ENCODE measurements at regions not wholly inside any gene's neighbourhood (a gene's known extent, or its start where the extent isn't known, plus 50 kb on each side); places are given as distances from the start of the nearest gene placed in this dataset.
A peak's percentile ranks its signal among the peaks of the same experiment; 100 is the strongest.

GRCh38 chr11:134558258-134558835, 146.3 kb upstream of the B3GAT1 start:
- H3K9me3 Mint-ChIP-seq = no peaks in the 10 kb centered on the region
- Histone ChIP-seq H3K9me3 (ENCODE audit: control insufficient read depth in 2 of 3, low read length in 3 of 3) (no peaks in the 10 kb centered on the region), H3K27ac (ENCODE audit: low read depth, low read length) (no peak overlapping the region), H3K4me3 (ENCODE audit: low read length) (no peak overlapping the region), H3K4me1 (ENCODE audit: control insufficient read depth in 2 of 2, insufficient read depth in 2 of 2, low read length in 2 of 2) (no peaks in the 10 kb centered on the region), H3K36me3 (ENCODE audit: control insufficient read depth in 2 of 3, insufficient read depth in 3 of 3, low read length in 3 of 3) (no peaks in the 10 kb centered on the region), H3K27me3 (ENCODE audit: control insufficient read depth in 2 of 2, insufficient read depth in 2 of 2, low read length in 2 of 2) (no peaks in the 10 kb centered on the region)
- no peak overlapping the region for H3K4me3 Mint-ChIP-seq
- intact Hi-C loops (cut with micrococcal nuclease) = no loop called here
- no peaks in the 10 kb centered on the region for H3K36me3 Mint-ChIP-seq
- ChIA-PET CTCF (no interaction called here), POLR2A (no interaction called here)
- no peaks in the 10 kb centered on the region for H3K4me1 Mint-ChIP-seq
- ATAC-seq (no peak), DNase-seq (peak in 1 of 9 donors; percentile 8)
- peaks cover 0 to 22% (median 10%) of the 10 kb centered on the region in 5 donors for H3K27me3 Mint-ChIP-seq
- no peak overlapping the region for H3K27ac Mint-ChIP-seq

- Mint-ChIP-seq H3K36me3 (no peaks in the 10 kb centered on the region), H3K4me1 (no peaks in the 10 kb centered on the region), H3K27me3 (peaks cover 0 to 26% (median 12%) of the 10 kb centered on the region in 5 donors), H3K9me3 (no peaks in the 10 kb centered on the region), H3K4me3 (no peak overlapping the region), H3K27ac (no peak overlapping the region)
- no peak for ATAC-seq
- Histone ChIP-seq H3K27ac (ENCODE audit: low read depth, low read length) (no peak overlapping the region), H3K27me3 (ENCODE audit: control insufficient read depth in 2 of 2, insufficient read depth in 2 of 2, low read length in 2 of 2) (no peaks in the 10 kb centered on the region), H3K4me3 (ENCODE audit: low read length) (no peak overlapping the region), H3K36me3 (ENCODE audit: control insufficient read depth in 2 of 3, insufficient read depth in 3 of 3, low read length in 3 of 3) (no peaks in the 10 kb centered on the region), H3K4me1 (ENCODE audit: control insufficient read depth in 2 of 2, insufficient read depth in 2 of 2, low read length in 2 of 2) (no peaks in the 10 kb centered on the region), H3K9me3 (ENCODE audit: control insufficient read depth in 2 of 3, low read length in 3 of 3) (no peaks in the 10 kb centered on the region)
- ChIA-PET POLR2A (no interaction called here), CTCF (no interaction called here)
- intact Hi-C loops (cut with micrococcal nuclease) = no loop called here
- no peak for DNase-seq
These were observed 145.7 kb upstream of the B3GAT1 start for GRCh38 chr11:134557571-134558257.

GRCh38 chr11:134556186-134556585, 144.1 kb upstream of the B3GAT1 start:
- Histone ChIP-seq H3K9me3 (ENCODE audit: control insufficient read depth in 2 of 3, low read length in 3 of 3) (no peaks in the 10 kb centered on the region), H3K4me3 (ENCODE audit: low read length) (no peak overlapping the region), H3K27ac (ENCODE audit: low read depth, low read length) (no peak overlapping the region), H3K36me3 (ENCODE audit: control insufficient read depth in 2 of 3, insufficient read depth in 3 of 3, low read length in 3 of 3) (no peaks in the 10 kb centered on the region), H3K4me1 (ENCODE audit: control insufficient read depth in 2 of 2, insufficient read depth in 2 of 2, low read length in 2 of 2) (no peaks in the 10 kb centered on the region), H3K27me3 (ENCODE audit: control insufficient read depth in 2 of 2, insufficient read depth in 2 of 2, low read length in 2 of 2) (no peaks in the 10 kb centered on the region)
- CTCF ChIA-PET = no interaction called here
- Mint-ChIP-seq H3K36me3 (no peaks in the 10 kb centered on the region), H3K27me3 (peaks cover 6 to 34% (median 17%) of the 10 kb centered on the region in 5 donors), H3K27ac (no peak overlapping the region), H3K9me3 (no peaks in the 10 kb centered on the region), H3K4me3 (no peak overlapping the region), H3K4me1 (no peaks in the 10 kb centered on the region)
- intact Hi-C loops (cut with micrococcal nuclease) = no loop called here
- ATAC-seq (no peak), DNase-seq (no peak)
- POLR2A ChIA-PET = no interaction called here

DNA sequence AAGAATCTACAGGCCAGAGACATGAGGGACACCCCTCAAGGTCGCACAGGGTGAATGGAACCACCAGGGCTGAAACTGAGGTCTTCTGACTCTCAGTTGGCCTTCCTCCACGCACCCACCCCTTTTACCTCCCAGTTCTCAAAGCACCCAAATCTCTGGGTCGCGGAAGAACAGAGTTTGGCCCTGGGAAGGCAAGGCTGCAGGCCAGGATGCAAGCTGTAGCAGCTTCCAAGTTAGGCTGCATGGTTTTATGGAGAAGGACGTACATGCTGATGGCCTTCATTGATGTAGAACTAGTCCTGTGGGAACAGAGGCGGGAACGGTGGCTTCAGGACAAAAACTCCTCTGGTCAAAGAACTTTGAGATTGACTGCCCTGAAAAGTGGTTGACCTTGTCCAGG, 143.5 kb upstream of the B3GAT1 start:
- DNase-seq = peak in 1 of 9 donors; percentile 4
- H3K9me3 Mint-ChIP-seq = peaks cover 0 to 2% (median 0%) of the 10 kb centered on the region in 11 donors

GRCh38 chr11:134554861-134555260, 142.8 kb upstream of the B3GAT1 start:
- no peak overlapping the region for H3K4me3 Mint-ChIP-seq
- DNase-seq (peak in 1 of 9 donors; percentile 7), ATAC-seq (no peak)
- Histone ChIP-seq H3K27ac (ENCODE audit: low read depth, low read length) (no peak overlapping the region), H3K27me3 (ENCODE audit: control insufficient read depth in 2 of 2, insufficient read depth in 2 of 2, low read length in 2 of 2) (no peaks in the 10 kb centered on the region), H3K4me1 (ENCODE audit: control insufficient read depth in 2 of 2, insufficient read depth in 2 of 2, low read length in 2 of 2) (no peaks in the 10 kb centered on the region), H3K36me3 (ENCODE audit: control insufficient read depth in 2 of 3, insufficient read depth in 3 of 3, low read length in 3 of 3) (no peaks in the 10 kb centered on the region), H3K4me3 (ENCODE audit: low read length) (no peak overlapping the region), H3K9me3 (ENCODE audit: control insufficient read depth in 2 of 3, low read length in 3 of 3) (no peaks in the 10 kb centered on the region)
- intact Hi-C loops (cut with micrococcal nuclease) = no loop called here
- ChIA-PET POLR2A (no interaction called here), CTCF (no interaction called here)
- H3K4me1 Mint-ChIP-seq = no peaks in the 10 kb centered on the region
- H3K27ac Mint-ChIP-seq = no peak overlapping the region
- H3K36me3 Mint-ChIP-seq = no peaks in the 10 kb centered on the region
- H3K9me3 Mint-ChIP-seq = peaks cover 0 to 4% (median 2%) of the 10 kb centered on the region in 11 donors
- H3K27me3 Mint-ChIP-seq = peaks cover 14 to 36% (median 26%) of the 10 kb centered on the region in 5 donors

More for the DNA sequence above, 143.5 kb upstream of the B3GAT1 start:
- H3K36me3 Mint-ChIP-seq = no peaks in the 10 kb centered on the region
- H3K27ac ChIP-seq (ENCODE audit: low read depth, low read length) = no peak overlapping the region
- POLR2A ChIA-PET = no interaction called here
- no peaks in the 10 kb centered on the region for H3K4me1 ChIP-seq (ENCODE audit: control insufficient read depth in 2 of 2, insufficient read depth in 2 of 2, low read length in 2 of 2)
- no peak overlapping the region for H3K4me3 ChIP-seq (ENCODE audit: low read length)
- H3K4me3 Mint-ChIP-seq = no peak overlapping the region
- intact Hi-C loops (cut with micrococcal nuclease) = no loop called here
- CTCF ChIA-PET = no interaction called here
- no peak overlapping the region for H3K27ac Mint-ChIP-seq
- ATAC-seq = no peak
- H3K27me3 ChIP-seq (ENCODE audit: control insufficient read depth in 2 of 2, insufficient read depth in 2 of 2, low read length in 2 of 2) = no peaks in the 10 kb centered on the region
- peaks cover 11 to 36% (median 23%) of the 10 kb centered on the region in 5 donors for H3K27me3 Mint-ChIP-seq
- no peaks in the 10 kb centered on the region for H3K4me1 Mint-ChIP-seq
- no peaks in the 10 kb centered on the region for H3K9me3 ChIP-seq (ENCODE audit: control insufficient read depth in 2 of 3, low read length in 3 of 3)
- H3K36me3 ChIP-seq (ENCODE audit: control insufficient read depth in 2 of 3, insufficient read depth in 3 of 3, low read length in 3 of 3) = no peaks in the 10 kb centered on the region

GRCh38 chr11:134554106-134554505, 142.1 kb upstream of the B3GAT1 start:
- Histone ChIP-seq H3K27ac (ENCODE audit: low read depth, low read length) (no peak overlapping the region), H3K4me1 (ENCODE audit: control insufficient read depth in 2 of 2, insufficient read depth in 2 of 2, low read length in 2 of 2) (no peaks in the 10 kb centered on the region), H3K9me3 (ENCODE audit: control insufficient read depth in 2 of 3, low read length in 3 of 3) (no peaks in the 10 kb centered on the region), H3K4me3 (ENCODE audit: low read length) (no peak overlapping the region), H3K36me3 (ENCODE audit: control insufficient read depth in 2 of 3, insufficient read depth in 3 of 3, low read length in 3 of 3) (no peaks in the 10 kb centered on the region), H3K27me3 (ENCODE audit: control insufficient read depth in 2 of 2, insufficient read depth in 2 of 2, low read length in 2 of 2) (no peaks in the 10 kb centered on the region)
- DNase-seq = peak in 1 of 9 donors; percentile 6
- Mint-ChIP-seq H3K27me3 (peaks cover 16 to 40% (median 26%) of the 10 kb centered on the region in 5 donors), H3K27ac (no peak overlapping the region), H3K36me3 (no peaks in the 10 kb centered on the region), H3K4me3 (no peak overlapping the region), H3K9me3 (peaks cover 0 to 8% (median 2%) of the 10 kb centered on the region in 11 donors), H3K4me1 (no peaks in the 10 kb centered on the region)
- no peak for ATAC-seq
- intact Hi-C loops (cut with micrococcal nuclease) = no loop called here
- POLR2A ChIA-PET = no interaction called here
- CTCF ChIA-PET = no interaction called here

DNA sequence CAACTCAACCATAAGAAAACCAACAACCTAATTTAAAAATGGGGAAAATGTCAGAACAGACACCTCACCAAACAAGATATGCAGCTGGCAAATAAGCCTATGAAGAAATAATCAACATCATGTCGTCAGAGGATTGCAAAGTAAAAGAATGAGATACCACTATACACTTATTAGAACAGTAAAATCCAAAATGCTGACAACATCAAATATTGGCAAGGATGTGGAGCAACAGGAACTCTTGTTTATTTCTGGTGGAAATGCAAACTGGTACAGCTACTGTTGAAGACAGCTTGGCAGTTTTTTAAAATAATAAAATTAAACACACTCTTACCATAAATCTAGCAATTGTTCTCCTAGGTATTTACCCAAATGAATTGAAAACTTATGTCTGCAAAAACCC, 140.7 kb upstream of the B3GAT1 start:
- ATAC-seq = no peak
- CTCF ChIA-PET = no interaction called here
- H3K36me3 ChIP-seq (ENCODE audit: control insufficient read depth in 2 of 3, insufficient read depth in 3 of 3, low read length in 3 of 3) = no peaks in the 10 kb centered on the region
- H3K27me3 ChIP-seq (ENCODE audit: control insufficient read depth in 2 of 2, insufficient read depth in 2 of 2, low read length in 2 of 2) = no peaks in the 10 kb centered on the region
- Mint-ChIP-seq H3K27me3 (peaks cover 20 to 41% (median 29%) of the 10 kb centered on the region in 5 donors), H3K9me3 (peaks cover 0 to 13% (median 3%) of the 10 kb centered on the region in 11 donors), H3K4me1 (no peaks in the 10 kb centered on the region), H3K36me3 (no peaks in the 10 kb centered on the region), H3K4me3 (no peak overlapping the region), H3K27ac (no peak overlapping the region)
- POLR2A ChIA-PET = no interaction called here
- no peak for DNase-seq
- H3K4me3 ChIP-seq (ENCODE audit: low read length) = no peak overlapping the region
- H3K4me1 ChIP-seq (ENCODE audit: control insufficient read depth in 2 of 2, insufficient read depth in 2 of 2, low read length in 2 of 2) = no peaks in the 10 kb centered on the region
- intact Hi-C loops (cut with micrococcal nuclease) = no loop called here
- no peaks in the 10 kb centered on the region for H3K9me3 ChIP-seq (ENCODE audit: control insufficient read depth in 2 of 3, low read length in 3 of 3)
- H3K27ac ChIP-seq (ENCODE audit: low read depth, low read length) = no peak overlapping the region

Data from naive thymus-derived CD4-positive, alpha-beta T cell (primary cell).